ENCODE measurements at regions not wholly inside any gene's neighbourhood (a gene's known extent, or its start where the extent isn't known, plus 50 kb on each side); places are given as distances from the start of the nearest gene placed in this dataset.

GRCh38 chr2:111643759-111644158 lies 240.2 kb downstream of the ANAPC1 start:
- no peak for TF ChIP-seq CTCF (IDR thresholded peaks at IDR 0.05; ENCODE audit: borderline replicate concordance, extremely low read depth, low read length, poor library complexity, severe bottlenecking)
- TF ChIP-seq EZH2 (IDR thresholded peaks at IDR 0.05; ENCODE audit: borderline replicate concordance, low read depth, low read length, severe bottlenecking), result no peak
